ENCODE measurements at regions not wholly inside any gene's neighbourhood (a gene's known extent, or its start where the extent isn't known, plus 50 kb on each side); places are given as distances from the start of the nearest gene placed in this dataset.
A peak's percentile ranks its signal among the peaks of the same experiment; 100 is the strongest.

DNA sequence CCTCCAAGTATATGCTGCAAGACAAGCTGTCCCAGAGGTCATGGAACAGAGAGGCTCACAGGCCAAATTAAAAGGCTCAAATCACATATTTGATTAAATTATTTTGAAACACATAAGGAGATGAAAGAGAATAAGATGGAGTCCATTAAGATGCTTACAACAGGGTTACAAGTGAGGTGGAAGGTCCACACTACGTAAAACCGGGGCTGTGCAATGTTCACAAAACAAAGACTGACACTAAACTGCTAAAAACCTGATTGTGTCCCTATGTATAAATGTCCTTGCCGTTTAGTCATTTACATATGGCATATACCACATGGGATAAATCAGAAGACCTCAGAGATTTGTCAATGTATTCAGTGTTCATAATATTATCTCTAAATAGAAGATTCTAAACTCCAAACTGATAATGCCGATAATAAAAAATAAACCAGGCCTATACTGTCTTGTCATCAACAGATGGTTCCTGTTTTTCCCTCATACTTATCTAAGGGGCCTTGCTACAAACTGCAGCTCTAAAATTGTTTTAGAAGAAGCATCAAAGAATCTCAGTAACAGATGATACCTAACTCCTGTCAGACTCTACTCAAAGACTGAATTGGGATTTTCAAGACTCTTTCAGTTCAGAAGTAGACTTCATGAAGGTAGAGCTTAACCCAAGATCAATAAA lies 51.8 kb upstream of the RIPOR2 start:
- DNase-seq (ENCODE audit: low read depth), result no peak

DNA sequence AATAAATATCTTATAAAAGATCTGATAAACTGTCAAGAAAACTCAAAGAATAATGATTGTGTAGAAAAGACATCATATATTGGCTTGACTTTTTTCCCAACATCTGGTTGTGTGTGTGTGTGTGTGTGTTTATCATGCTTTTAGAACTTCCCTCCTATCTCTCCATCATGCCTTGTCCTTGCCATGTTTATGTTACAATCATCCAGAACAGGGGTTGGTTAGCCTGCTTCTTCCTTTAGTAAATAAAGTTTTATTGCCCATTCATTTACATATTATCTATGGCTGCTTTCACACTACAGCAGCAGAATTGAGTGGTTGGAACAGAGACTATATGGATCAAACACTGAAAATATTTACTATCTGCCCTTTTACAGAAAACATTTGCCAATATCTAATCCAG lies 52.8 kb upstream of the RIPOR2 start:
- DNase-seq (ENCODE audit: low read depth), result no peak

DNA sequence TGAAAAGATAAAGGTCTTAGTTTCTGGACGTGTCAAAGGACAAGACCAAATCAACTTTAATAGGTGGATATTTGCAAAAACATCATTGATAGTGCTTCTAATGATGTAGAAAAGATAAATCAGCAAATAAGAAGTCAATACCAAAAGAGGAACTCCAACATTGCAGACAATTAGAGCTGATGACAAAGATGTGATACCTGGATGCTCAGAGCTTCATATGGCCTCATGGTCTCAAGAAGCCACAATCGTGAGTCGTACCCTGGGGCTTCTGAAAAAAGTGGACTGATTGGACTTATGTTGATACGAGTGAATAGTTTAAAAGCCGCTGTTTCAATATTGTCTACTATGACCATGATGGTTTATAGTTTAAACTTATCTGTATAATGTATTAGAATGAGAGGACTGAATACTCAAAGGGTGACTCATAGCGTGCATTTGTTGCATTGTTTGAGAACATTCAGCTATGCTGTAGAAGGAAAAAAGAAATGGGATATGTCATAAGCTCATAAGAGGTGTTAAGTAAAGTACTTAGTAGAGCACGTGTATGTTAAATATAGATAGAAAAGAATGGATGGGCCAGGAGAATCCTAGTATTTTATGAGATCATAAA lies 54.6 kb upstream of the RIPOR2 start:
- DNase-seq (ENCODE audit: low read depth), result peak; percentile 71

DNA sequence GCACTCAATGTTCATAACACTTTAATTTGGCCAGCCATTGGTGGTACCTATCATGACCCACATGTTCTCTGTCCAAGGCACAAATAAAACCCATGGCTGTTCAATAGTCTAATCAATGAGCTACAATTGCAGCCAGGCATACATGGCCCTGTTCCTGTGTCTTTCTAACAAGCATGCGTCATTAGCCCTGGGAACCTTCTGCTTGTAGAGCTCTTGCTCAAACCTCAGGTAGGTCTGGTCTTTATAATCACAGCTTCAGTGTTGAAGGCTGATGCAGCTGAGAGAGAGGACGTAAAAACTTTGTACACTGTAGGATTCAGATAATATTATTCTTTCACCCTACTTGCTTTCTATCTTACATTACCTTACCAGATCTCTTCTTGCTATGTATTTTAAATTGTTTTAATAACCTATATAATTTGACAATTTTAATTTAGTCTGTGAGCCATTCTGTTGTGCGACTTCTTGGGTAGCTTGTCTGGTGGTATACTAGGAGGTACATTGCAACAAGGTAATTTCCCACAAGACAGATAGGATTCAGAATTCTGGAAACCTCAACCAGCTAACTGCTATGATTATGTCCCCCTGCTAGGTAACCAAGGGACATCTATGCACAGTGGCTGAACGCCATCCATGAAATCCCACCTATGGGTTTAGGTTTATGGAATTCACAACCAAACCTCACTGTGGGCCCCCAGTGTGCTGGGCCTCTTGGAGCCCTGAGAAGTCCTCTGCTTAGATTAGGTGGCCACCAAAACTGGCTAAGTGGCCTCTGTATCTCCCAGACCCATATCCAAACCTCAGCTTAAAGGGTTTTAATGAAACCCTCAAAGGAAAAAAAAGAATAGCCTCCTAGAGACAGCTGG lies 55.4 kb upstream of the RIPOR2 start:
- no peak for DNase-seq (ENCODE audit: low read depth)

DNA sequence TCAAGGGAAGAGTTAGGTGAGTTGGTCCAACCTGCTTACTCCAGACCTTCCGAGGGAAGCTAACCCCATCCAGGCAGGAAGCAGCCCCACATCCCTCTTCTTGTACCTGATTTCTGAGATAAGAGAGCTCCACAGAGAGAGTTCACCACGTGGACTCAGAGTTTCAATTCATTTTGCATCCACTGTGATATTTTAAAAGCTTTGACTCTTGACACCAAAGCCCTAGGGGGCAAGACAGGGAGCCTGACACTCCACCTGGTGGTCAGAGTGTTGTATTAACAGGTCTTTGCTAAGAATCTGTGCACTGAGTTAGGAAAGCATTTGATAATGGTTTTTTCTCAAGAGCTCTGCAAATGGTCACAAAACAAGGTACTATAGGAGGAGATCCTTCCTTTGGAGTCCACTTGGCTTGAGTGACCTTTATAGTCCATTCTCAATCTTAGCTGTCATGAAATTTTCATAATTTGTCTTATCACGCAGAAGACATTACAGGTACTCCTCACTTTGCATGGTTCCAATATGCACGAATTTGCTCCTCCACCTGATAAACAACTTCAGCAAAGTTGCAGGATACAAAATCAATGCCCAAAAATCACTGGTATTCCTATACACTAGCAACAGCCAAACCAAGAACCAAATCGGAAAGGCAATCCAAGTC lies 56.2 kb upstream of the RIPOR2 start:
- peak; percentile 81 for DNase-seq (ENCODE audit: low read depth)

DNA sequence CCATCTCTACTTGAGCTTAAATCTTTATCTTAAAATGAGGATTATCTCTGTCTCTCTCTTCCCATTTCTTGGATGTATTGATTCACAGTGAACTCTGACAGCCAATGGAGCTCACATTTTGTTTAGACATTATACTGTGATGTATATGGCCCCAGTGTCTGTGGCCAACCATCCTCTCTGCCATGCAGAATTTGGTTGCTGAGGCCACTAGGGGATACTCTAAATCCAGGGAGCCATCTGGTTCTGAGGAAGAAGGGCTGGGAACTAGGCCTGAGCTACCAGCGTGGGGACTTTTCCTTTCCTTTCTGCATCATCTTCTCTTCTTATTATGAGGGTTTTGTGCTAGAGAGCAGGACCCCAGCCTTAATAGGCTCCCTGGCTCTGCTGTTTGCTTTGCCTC lies 59.1 kb upstream of the RIPOR2 start:
- peak; percentile 45 for DNase-seq (ENCODE audit: low read depth)

DNA sequence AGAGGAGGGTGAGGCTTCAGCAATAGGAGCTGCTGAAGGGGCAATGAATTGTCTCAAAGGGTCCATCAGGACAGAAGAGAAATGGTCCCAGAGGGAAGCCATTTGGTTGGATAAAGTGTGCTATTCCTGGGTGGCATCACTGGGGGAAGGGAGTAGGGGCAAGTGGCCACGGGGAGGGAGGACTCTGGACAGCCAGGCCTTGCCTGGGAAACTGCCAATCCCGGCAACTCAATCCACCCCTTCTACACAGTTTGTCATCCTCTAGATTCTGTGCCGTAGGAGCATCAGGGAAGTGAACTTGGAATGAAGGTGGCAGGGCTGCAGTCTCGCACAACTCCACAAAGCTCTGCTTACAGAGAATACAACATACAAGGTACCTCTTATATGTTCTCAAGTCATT lies 59.5 kb upstream of the RIPOR2 start:
- DNase-seq (ENCODE audit: low read depth), result no peak

DNA sequence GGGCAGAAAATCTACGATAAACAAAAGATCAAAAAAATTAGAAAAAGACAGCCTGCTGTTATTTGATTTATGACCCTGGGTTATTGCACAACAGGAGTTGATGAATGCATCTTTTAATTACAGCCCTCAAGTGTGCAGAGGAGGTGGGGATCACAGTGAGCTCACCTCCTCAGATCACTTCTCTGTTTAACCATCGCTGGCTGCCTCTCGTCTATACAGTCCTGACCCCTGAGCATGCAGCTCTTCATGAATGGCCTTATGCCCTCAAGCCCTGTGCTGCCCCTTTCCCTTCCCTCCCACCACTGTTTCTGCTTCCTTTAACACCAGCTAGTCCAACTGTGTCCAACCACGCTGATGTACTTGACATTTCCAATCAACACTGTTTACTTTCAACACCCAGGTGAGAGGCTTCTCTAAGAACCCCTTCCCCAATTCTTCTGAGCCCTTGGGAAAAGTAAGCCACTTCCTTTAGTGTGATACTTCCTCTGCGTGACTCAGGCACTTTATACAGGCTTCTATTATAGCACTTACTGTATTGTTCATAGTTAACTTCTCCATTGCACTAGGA lies 60.6 kb upstream of the RIPOR2 start:
- DNase-seq (ENCODE audit: low read depth), result no peak

DNA sequence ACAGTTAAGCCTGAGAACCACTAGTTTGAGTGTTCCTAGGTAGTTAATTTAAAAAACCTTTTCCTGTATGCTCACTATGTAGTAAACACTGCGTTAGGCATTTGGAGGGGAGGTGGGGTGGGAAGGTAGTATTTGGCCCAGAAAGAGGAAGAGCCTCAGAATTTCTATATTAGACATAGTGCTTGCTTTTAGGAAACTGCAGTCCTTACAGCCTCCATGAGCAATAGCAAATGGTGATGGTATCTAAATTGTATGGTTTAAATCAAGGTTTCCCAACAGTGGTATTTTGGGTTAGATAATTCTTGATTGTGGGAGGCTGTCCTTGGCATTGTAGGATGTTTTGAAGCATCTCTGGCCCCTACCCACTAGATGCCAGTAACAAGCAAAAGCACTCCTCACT lies 61.5 kb upstream of the RIPOR2 start:
- no peak for DNase-seq (ENCODE audit: low read depth)

DNA sequence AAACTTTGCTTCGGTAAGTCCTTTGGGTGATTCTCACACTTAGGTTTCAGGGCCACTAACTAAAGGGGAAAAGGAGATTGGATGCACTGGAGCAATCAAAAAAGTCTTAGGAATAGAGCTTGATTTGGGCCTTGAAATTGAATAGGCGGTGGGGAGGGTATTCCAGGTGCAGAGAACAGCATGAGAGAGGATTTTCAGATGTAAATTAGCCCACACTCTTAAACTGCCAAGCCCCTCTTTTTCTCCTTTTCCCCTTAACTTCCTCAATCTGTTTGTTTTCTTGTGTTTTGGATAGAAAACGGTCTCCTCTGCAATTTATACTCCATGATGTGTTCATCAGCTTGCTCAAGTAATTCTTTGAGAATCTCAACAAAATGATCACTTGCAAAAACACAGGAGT lies 62.1 kb upstream of the RIPOR2 start:
- no peak for DNase-seq (ENCODE audit: low read depth)

DNA sequence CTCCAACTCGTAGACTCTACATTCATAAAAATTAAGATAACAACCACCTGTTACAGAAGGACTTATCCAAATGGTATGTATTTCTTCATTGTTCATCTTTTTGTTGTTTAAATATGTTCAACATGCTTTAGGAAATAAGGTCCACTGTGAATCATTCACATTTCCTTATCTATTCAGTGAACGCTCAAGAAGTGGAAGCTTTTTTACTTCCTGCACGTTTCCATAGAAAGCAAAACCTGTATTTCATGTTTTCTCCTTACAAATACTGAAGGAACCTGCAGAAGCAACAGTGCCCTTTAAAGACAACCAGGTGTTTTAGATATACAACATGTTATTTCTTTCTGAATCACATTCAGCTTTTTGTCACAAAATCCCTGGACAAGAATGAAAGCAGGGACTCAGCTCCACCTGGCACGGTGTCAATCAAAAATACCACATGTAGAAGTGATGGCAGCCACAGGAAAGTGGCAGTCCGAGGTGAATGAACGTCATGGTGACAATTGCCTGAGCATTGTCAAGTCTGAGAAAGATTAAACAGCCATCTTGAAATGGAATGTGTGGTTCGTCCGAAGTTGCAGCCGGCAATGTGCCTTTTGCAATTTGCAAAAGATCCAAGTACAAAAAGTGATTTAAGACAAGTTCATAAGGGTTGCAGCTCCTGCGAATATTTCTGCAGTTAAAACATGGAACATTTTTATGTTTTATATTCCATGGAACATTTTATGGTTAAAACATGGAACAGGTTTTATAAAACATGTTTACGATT lies 66.7 kb upstream of the RIPOR2 start:
- no peak for DNase-seq (ENCODE audit: low read depth)

DNA sequence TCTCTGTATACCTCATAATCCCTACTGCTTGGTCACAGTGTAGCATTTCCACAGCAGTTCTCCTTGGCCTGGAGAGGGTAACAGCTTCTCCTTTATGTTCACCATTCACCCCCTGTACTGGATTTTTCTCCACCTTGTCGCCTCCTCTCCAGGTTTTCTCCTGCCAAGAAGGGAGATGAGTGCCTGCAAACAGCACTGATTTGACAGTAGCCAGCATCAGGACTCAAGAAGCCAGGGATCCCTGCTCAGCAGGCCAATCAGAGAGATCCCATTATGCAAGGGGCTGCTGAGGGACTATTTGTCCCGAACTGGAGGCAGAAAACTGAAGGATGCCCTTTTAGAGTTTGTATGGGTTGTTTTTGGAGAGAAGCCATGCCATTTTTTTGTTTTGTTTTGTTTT lies 68.6 kb upstream of the RIPOR2 start:
- no peak for DNase-seq (ENCODE audit: low read depth)

DNA sequence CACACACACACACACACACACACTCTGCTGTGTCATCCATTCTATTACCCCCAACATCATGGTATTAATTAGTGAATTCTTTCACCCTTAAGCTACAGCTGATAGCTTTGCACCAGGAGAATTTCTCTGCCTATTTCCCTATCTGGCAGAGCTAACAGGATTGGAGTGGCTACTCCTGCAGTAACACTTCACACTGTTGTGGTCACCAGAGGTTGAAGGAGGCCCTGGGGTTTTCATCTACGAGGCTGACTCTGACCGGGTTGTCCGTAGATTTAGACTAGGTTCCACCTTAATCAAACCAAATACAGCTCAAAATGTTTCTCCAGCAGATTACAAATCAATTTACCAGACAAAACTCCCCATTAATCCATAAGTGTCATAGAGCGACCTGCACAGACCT lies 69.2 kb upstream of the RIPOR2 start:
- no peak for DNase-seq (ENCODE audit: low read depth)

DNA sequence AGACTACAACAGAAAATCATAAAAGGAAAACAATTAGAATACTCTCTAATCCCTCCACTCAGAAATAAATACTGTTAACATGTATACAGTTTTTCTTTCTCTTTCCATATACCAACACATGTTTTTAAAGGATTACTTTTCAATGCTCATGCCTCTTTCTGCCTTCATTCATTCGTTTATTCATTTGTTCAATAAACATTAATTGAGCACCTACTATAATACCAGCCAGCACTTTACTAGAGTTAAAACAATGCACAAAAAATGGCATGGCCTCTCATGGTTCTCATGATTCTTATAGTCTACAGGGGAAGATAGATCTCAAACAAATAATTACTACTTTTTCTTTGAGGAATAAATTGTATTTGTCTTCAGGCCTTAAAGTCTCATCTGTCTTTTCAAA lies 70.3 kb upstream of the RIPOR2 start:
- no peak for DNase-seq (ENCODE audit: low read depth)

DNA sequence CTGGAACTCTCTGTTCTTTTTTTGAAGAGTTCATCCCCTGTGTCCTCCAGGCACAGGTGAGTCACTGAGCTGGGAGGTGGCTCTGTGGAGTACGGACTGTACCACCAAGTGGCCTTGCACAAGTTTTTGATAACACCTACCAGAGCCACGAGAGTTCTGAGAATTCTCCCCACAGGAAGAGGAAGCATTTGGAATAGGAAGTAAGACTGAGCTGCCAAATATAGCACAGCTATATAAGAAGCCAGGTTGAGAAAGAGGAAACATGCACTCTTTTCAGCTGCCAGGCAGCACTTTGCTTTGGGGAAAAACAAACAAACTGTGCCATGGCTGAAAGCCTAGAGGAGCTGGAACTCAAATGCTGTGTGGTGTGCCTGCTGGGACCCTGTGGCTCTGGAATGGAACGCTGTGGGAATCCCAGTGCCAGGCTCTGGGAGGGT lies 70.8 kb upstream of the RIPOR2 start:
- DNase-seq (ENCODE audit: low read depth), result peak; percentile 81

DNA sequence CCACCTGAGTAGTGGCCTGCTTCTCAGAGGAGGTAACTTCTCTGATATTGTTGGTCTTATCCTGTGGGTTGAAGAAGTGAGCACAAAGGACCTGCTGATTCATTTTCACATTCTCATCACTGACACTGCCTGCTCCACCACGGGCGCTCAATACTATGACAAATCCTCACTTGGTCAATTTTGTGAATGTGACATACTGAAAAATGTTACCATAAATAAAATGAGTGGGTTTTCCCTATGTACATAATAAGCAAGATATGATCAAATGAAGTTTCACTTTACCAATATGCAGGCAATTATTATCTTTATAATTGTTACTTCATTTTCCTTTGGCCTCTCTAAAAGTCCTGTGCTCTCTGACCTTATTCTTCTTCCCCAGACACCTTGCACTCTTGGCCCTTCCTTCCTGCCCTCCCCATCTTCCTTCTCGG lies 71.5 kb upstream of the RIPOR2 start:
- no peak for DNase-seq (ENCODE audit: low read depth)

DNA sequence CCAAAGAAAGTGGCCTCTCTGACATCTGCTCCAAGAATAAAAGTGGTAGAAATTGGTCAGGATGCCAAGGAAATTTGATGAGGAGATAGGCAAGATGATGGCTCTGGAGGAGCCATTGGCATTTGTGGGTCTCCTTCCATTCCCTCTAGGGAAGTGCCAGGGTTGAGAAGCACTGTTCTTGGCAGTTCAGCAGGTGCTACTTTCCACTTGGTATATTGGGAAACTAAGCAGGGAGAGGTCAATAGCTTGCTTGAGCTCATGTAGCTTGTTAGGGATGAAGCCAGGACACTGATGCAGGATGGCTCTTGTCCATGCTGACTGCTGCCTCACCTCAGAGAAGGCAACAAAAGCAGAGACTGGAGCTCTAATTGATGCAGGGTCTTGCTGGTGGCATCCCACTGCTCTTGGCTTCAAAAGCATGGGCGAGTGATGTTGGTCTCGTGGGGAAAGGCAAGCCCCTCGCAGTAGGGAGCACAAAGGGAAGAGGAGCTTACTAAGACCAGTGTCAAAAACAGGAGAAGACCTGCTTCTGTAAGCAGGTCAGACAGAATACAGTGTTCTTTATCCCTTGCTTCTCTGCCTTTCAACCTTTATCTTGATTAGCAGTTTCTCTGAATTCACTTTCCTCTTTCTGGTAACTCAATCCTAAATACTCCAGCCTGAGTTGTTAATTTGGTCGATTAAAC lies 73.1 kb upstream of the RIPOR2 start:
- DNase-seq (ENCODE audit: low read depth), result no peak

DNA sequence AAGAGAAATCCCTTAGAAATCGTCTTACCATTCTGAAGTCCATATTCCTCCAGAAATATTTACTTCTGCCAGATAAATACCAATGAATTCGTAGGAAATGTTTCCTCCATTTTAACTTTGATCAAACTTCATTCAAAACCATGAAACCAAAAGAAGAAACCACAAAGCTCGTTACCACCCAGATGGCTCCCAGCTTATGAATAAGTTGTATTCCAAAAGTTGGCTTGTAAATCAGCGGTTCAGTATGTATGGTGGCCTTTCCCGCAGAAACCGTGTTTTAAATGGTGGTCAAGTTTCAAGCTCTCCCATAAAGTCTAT lies 73.6 kb upstream of the RIPOR2 start:
- no peak for DNase-seq (ENCODE audit: low read depth)

DNA sequence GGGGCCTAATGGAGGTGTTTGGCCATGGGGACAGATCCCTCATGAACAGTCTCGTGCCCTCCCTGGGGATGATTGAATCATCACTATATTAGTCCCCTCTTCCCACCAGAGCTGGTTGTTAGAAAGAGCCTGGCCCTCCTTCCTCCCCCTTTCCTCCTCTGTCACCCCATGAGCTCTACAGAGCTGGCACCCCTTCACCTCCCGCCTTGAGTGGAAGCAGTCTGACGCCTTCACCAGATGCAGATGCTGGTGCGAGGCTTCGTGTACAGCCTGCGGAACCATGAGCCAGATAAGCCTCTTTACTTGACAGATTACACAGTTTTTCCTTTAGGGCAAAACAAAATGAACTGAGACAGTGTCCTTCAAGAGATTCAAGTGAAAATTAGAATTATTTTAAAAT lies 74.4 kb upstream of the RIPOR2 start:
- no peak for DNase-seq (ENCODE audit: low read depth)

DNA sequence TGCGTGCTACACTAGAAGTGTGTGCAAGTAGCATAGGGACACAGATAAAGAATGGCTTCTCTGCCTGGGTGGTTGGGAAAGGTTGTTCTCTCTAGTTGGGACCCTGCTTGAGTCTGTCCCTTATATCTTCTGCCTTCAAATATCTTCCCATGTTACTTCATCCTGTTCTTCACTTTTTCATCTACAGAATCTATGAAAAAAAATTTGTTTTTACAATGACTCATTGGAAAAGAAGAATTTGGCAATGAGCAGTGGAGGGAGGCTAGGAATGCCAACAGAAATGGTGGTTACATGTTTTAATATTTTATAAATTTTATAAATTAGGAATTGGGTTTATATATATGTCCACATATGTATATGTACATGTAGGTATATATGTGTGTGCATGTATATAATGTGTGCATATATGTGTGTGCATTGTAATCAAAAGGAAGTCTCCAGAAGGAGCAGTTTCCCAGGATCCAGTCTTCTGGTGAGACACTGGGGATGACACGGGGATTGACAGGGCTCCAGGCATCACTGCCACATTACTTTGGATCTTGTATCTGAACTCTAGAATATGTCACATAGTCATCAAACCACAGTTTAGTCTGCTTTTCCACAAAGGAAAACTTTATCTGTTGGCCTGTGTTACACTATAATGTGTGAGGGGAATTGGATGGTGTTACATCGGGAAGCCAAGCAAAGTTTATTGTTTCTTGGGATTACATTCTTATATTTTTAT lies 75.3 kb upstream of the RIPOR2 start:
- DNase-seq (ENCODE audit: low read depth), result peak; percentile 73

All from M059J (cell line).